T47D (cell line): ENCODE measurements at regions not wholly inside any gene's neighbourhood (a gene's known extent, or its start where the extent isn't known, plus 50 kb on each side); places are given as distances from the start of the nearest gene placed in this dataset.

ENCODE experiments used
- DNase-seq, 2 experiments: peaks; one replicate each; pipeline versions ENCODE4 v3.0.0 to v3.0.0-alpha.2; 2011 to 2012; ENCODE audit warnings: low read depth in 1 of 2, low spot score in 1 of 2
- JUND ChIP-seq: IDR thresholded peaks from 2 replicates; pipeline ENCODE4 v1.6.1; 2012; ENCODE audit warnings: low read depth
- in situ Hi-C: cut with HindIII; loops from 2 replicates; pipeline ENCODE4 v1.10.0; 2016; ENCODE audit warnings: low sequenced_read_pairs, low pct_unique_long_range_greater_than_20kb

- in situ Hi-C loops: no loop called here
- TF ChIP-seq JUND: no peak
- DNase-seq: no peak
Observed at GRCh38 chr5:67512758-67513157, 316.2 kb upstream of the CD180 start.

DNA sequence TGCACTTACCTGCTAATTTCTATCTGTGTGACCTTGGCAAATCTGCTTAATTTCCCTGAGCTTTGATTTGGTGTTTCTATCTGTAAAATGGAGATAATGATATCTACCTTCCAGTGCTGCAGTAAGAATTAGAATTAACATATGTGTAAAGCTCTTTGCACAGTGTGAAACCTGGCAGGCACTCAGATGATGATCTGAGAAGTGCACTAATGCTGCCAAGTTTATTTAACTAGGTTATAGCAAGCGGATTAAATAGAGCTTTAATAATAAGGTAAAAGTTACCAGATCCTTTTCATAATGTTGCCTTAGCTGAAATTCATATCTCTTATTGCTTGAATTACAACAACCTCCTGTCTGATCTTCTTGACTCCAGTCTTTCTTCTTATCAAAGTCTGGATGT, 315.3 kb upstream of the CD180 start:
- in situ Hi-C loops: no loop called here
- no peak for DNase-seq
- no peak for TF ChIP-seq JUND

DNA sequence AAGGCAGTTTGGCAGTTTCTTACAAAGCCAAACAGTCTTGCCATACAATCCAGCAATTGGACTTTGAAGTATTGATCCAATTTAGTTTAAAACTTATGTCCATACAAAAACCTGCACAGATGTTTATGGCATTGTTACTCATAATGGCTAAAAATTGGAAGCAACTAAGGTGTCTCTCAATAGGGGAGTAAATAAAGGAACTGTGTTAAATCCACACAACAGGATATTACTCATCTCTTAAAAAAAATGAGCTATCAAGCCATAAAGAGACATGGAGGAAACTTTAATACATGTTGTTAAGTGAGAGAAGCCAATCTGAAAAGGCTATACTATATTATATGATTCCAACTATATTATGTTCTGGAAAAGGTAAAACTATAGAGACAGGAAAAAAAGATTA, 313.6 kb upstream of the CD180 start:
- DNase-seq: no peak
- in situ Hi-C loops: no loop called here
- no peak for TF ChIP-seq JUND

DNA sequence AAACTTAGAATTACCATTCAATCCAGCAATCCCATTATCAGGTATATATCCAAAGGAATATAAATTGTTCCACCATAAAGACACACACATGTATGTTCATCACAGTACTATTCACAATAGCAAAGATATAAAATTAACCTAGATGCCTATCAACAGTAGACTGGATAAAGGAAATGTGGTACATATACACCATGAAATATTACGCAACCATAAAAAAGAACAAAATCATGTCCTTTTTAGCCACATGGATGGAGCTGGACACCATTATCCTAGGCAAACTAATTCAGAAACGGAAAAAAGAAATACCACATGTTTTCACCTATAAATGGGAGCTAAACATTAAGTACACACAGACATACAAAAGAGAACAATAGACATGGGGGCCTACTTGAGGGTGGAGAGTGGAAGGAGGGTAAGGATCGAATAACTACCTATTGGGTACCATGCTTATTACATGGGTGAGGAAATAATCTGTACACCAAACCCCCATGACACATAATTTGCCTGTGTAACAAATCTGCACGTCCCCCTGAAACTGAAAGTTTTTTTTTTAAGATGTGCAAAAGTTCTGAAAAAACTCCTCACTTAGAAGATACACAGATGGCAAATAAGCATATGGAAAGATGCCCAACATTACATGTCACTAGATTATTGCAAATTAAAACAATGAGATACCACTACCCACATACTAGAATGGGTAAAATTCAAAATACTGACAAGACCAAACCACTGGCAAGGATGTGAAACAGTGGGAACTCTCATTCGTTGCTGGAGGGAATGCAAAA, 313.0 kb upstream of the CD180 start:
- in situ Hi-C loops: no loop called here
- no peak for TF ChIP-seq JUND
- no peak for DNase-seq

DNA sequence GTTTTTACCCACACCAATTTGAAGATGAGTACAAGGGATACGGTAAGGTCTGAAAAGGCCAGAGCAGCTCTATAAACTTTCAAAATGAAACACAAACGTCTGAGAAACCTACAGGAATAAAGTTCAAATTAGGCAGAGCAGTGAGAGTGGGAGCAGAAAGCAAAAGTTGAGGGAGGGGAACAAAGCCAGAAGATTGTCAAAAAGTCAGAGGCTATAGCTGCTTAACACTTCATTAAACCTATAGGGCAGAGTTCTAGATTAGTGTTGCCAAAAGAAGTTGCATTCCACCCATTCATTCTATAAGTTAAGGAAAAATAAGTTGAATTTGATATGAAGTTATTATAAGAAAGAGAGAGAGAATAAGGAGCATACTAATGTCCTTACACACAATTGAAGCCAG, 309.6 kb upstream of the CD180 start:
- DNase-seq: no peak
- in situ Hi-C loops: no loop called here
- TF ChIP-seq JUND: no peak

GRCh38 chr5:67502951-67503350, 306.4 kb upstream of the CD180 start:
- no peak for DNase-seq
- in situ Hi-C loops: no loop called here

DNA sequence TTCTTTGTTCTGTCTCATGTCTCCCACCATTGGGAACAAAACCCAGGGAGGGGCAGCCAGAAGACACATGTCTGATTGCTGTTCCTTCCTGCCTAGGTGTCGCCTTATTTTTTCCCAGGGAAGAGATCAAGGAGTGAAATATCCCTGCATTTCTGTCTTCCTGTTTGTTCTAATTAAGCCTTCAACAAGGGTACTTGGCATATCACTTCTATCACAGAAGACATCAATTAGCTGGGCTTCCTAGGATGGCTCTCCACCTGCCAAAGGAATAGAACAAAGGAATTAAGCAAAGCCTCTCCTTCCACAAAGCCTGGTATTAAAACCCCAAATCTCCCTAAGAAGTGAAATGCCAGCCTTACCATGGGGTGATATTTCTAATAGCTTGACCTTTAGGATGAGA, 299.5 kb upstream of the CD180 start:
- DNase-seq: no peak
- no peak for TF ChIP-seq JUND
- in situ Hi-C loops: no loop called here

More at GRCh38 chr5:67502951-67503350, 306.4 kb upstream of the CD180 start:
- no peak for TF ChIP-seq JUND

DNA sequence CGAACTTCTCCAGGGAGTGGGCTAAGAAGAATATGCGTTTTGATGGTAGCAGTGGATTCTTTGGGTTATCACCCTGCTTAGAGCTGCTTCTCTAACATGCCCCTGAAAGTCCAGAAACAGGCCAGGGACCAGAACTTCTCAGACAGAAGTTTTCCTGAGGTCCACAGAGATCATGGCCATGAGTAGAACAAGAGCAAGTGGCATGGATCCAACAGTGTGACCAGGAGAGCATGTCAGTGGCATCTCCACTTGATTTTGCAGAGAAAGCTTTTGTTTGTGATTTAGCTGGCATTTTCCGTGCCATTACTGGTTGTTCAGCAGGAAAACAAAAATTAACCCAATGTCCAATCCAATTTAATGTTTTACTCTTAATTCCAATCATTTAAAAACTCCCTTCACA, 298.5 kb upstream of the CD180 start:
- in situ Hi-C loops: no loop called here
- TF ChIP-seq JUND: no peak
- no peak for DNase-seq

- DNase-seq: no peak
- in situ Hi-C loops: no loop called here
- TF ChIP-seq JUND: no peak
Observed at GRCh38 chr5:67494186-67494855, 297.7 kb upstream of the CD180 start.

GRCh38 chr5:67493676-67494075, 297.1 kb upstream of the CD180 start:
- in situ Hi-C loops: no loop called here
- DNase-seq: peak; percentile 63 to 86
- no peak for TF ChIP-seq JUND

- DNase-seq: no peak
- TF ChIP-seq JUND: no peak
- in situ Hi-C loops: no loop called here
Observed at GRCh38 chr5:67490543-67491321, 294.1 kb upstream of the CD180 start.

GRCh38 chr5:67488885-67489284, 292.3 kb upstream of the CD180 start:
- no peak for DNase-seq
- in situ Hi-C loops: no loop called here

GRCh38 chr5:67487862-67488261, 291.3 kb upstream of the CD180 start:
- in situ Hi-C loops: no loop called here
- DNase-seq: no peak
- no peak for TF ChIP-seq JUND

More at GRCh38 chr5:67488885-67489284, 292.3 kb upstream of the CD180 start:
- TF ChIP-seq JUND: no peak
